HepG2 (cell line): ENCODE measurements at regions not wholly inside any gene's neighbourhood (a gene's known extent, or its start where the extent isn't known, plus 50 kb on each side); places are given as distances from the start of the nearest gene placed in this dataset.
A peak's percentile ranks its signal among the peaks of the same experiment; 100 is the strongest.

Experiments
- KLF16 ChIP-seq, 2 experiments: sonication (generic) in 1 of 2; formaldehyde crosslinking in 1 of 2; IDR thresholded peaks; 2 replicates each; pipeline versions ENCODE4 v1.6.1 to v1.8.0; 2016 to 2023; ENCODE audit warnings: missing genetic modification reagents in 2 of 2, missing compliant biosample characterization in 1 of 2
- MAFK ChIP-seq, 2 experiments: IDR thresholded peaks in 1 of 2; conservative IDR thresholded peaks in 1 of 2; 2 replicates each; pipeline ENCODE4 v1.6.1; 2011; ENCODE audit warnings: improper control_type of control experiment in 2 of 2, low read length in 2 of 2
- NKX3-1 ChIP-seq: sonication (generic); formaldehyde crosslinking; IDR thresholded peaks from 2 replicates; pipeline ENCODE4 v1.5.0; 2020; ENCODE audit warnings: missing genetic modification reagents
- POLR2AphosphoS2 ChIP-seq: IDR thresholded peaks from 2 replicates; pipeline ENCODE4 v1.6.1; 2011; ENCODE audit warnings: low read depth, low read length, improper control_type of control experiment
- RFX5 ChIP-seq: IDR thresholded peaks from 2 replicates; pipeline ENCODE4 v1.6.1; 2011; ENCODE audit warnings: low read depth, low read length, improper control_type of control experiment
- SOX13 ChIP-seq, 3 experiments: fragments of 450-650 bp in 1 of 3; sonication (generic) in 1 of 3; formaldehyde crosslinking in 1 of 3; IDR thresholded peaks in 2 of 3; conservative IDR thresholded peaks in 1 of 3; 2 replicates each; pipeline versions ENCODE4 v1.5.0 to v1.6.1; 2016 to 2020; ENCODE audit warnings: antibody characterized with exemption in 1 of 3, mild to moderate bottlenecking in 1 of 3, missing compliant biosample characterization in 1 of 3, missing genetic modification reagents in 1 of 3, moderate library complexity in 1 of 3
- SUZ12 ChIP-seq: fragments of 150-350 bp; IDR thresholded peaks from 2 replicates; pipeline ENCODE4 v1.6.1; 2014; ENCODE audit warnings: low read depth, low read length
- ZNF317 ChIP-seq: sonication (generic); formaldehyde crosslinking; IDR thresholded peaks from 2 replicates; pipeline ENCODE4 v1.5.0; 2020; ENCODE audit warnings: mild to moderate bottlenecking, missing genetic modification reagents
- ZNF552 ChIP-seq: sonication (generic); formaldehyde crosslinking; IDR thresholded peaks from 2 replicates; pipeline ENCODE4 v1.9.0; 2022; ENCODE audit warnings: missing genetic modification reagents, mild to moderate bottlenecking, borderline replicate concordance
- ZNF556 ChIP-seq: sonication (generic); formaldehyde crosslinking; IDR thresholded peaks from 2 replicates; pipeline ENCODE4 v1.4.0; 2020; ENCODE audit warnings: mild to moderate bottlenecking, missing genetic modification reagents, borderline replicate concordance
- ZNF569 ChIP-seq: sonication (generic); formaldehyde crosslinking; IDR thresholded peaks from 2 replicates; pipeline ENCODE4 v1.5.0; 2020; ENCODE audit warnings: mild to moderate bottlenecking, missing genetic modification reagents, moderate library complexity, borderline replicate concordance
- ZNF816 ChIP-seq: sonication (generic); formaldehyde crosslinking; IDR thresholded peaks from 2 replicates; pipeline ENCODE4 v1.8.0; 2022; ENCODE audit warnings: missing genetic modification reagents, mild to moderate bottlenecking, borderline replicate concordance
- ZNF841 ChIP-seq: sonication (generic); formaldehyde crosslinking; IDR thresholded peaks from 2 replicates; pipeline ENCODE4 v1.8.1; 2023; ENCODE audit warnings: missing genetic modification reagents, borderline replicate concordance
- TF ChIP-seq, protein P1 (sequence below): sonication (generic); formaldehyde crosslinking; IDR thresholded peaks from 2 replicates; pipeline ENCODE4 v1.9.0; 2021; ENCODE audit warnings: mild to moderate bottlenecking, missing genetic modification reagents
- TF ChIP-seq, protein P2 (sequence below): sonication (generic); formaldehyde crosslinking; IDR thresholded peaks from 2 replicates; pipeline ENCODE4 v1.5.0; 2020; ENCODE audit warnings: mild to moderate bottlenecking, missing genetic modification reagents
- TF ChIP-seq, protein P3 (sequence below): sonication (generic); formaldehyde crosslinking; IDR thresholded peaks from 2 replicates; pipeline ENCODE4 v1.4.0; 2020; ENCODE audit warnings: missing genetic modification reagents
- TF ChIP-seq, protein P4 (sequence below): sonication (generic); formaldehyde crosslinking; IDR thresholded peaks from 2 replicates; pipeline ENCODE4 v1.4.0; 2020; ENCODE audit warnings: missing genetic modification reagents

DNA sequence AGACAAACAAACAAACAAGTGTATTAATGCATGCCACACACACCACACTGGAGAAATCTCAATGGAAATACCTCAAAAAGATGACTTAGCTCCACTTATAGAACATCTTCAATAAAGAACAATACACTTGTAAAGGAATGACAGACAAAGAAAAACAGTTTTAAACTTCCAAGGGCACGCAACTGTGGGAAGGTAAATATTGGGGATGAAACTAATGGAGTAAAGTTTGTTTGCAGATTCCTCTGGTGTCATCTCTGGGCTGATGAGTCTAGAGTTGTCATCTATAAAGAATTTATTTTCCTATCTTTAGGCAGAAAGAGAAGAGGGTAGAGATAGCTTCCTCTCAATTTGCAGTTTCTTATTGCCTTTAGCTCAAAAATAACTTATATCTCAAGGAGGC is 144.0 kb upstream of the ZC3H15 start (continued):
- TF ChIP-seq, protein P1, sequence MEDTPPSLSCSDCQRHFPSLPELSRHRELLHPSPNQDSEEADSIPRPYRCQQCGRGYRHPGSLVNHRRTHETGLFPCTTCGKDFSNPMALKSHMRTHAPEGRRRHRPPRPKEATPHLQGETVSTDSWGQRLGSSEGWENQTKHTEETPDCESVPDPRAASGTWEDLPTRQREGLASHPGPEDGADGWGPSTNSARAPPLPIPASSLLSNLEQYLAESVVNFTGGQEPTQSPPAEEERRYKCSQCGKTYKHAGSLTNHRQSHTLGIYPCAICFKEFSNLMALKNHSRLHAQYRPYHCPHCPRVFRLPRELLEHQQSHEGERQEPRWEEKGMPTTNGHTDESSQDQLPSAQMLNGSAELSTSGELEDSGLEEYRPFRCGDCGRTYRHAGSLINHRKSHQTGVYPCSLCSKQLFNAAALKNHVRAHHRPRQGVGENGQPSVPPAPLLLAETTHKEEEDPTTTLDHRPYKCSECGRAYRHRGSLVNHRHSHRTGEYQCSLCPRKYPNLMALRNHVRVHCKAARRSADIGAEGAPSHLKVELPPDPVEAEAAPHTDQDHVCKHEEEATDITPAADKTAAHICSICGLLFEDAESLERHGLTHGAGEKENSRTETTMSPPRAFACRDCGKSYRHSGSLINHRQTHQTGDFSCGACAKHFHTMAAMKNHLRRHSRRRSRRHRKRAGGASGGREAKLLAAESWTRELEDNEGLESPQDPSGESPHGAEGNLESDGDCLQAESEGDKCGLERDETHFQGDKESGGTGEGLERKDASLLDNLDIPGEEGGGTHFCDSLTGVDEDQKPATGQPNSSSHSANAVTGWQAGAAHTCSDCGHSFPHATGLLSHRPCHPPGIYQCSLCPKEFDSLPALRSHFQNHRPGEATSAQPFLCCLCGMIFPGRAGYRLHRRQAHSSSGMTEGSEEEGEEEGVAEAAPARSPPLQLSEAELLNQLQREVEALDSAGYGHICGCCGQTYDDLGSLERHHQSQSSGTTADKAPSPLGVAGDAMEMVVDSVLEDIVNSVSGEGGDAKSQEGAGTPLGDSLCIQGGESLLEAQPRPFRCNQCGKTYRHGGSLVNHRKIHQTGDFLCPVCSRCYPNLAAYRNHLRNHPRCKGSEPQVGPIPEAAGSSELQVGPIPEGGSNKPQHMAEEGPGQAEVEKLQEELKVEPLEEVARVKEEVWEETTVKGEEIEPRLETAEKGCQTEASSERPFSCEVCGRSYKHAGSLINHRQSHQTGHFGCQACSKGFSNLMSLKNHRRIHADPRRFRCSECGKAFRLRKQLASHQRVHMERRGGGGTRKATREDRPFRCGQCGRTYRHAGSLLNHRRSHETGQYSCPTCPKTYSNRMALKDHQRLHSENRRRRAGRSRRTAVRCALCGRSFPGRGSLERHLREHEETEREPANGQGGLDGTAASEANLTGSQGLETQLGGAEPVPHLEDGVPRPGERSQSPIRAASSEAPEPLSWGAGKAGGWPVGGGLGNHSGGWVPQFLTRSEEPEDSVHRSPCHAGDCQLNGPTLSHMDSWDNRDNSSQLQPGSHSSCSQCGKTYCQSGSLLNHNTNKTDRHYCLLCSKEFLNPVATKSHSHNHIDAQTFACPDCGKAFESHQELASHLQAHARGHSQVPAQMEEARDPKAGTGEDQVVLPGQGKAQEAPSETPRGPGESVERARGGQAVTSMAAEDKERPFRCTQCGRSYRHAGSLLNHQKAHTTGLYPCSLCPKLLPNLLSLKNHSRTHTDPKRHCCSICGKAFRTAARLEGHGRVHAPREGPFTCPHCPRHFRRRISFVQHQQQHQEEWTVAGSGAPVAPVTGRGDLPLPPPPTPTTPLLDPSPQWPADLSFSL (CRISPR knock-in tag), result no peak
- no peak for TF ChIP-seq NKX3-1 (CRISPR knock-in tag)
- TF ChIP-seq ZNF552 (CRISPR knock-in tag), result no peak
- TF ChIP-seq, protein P2, sequence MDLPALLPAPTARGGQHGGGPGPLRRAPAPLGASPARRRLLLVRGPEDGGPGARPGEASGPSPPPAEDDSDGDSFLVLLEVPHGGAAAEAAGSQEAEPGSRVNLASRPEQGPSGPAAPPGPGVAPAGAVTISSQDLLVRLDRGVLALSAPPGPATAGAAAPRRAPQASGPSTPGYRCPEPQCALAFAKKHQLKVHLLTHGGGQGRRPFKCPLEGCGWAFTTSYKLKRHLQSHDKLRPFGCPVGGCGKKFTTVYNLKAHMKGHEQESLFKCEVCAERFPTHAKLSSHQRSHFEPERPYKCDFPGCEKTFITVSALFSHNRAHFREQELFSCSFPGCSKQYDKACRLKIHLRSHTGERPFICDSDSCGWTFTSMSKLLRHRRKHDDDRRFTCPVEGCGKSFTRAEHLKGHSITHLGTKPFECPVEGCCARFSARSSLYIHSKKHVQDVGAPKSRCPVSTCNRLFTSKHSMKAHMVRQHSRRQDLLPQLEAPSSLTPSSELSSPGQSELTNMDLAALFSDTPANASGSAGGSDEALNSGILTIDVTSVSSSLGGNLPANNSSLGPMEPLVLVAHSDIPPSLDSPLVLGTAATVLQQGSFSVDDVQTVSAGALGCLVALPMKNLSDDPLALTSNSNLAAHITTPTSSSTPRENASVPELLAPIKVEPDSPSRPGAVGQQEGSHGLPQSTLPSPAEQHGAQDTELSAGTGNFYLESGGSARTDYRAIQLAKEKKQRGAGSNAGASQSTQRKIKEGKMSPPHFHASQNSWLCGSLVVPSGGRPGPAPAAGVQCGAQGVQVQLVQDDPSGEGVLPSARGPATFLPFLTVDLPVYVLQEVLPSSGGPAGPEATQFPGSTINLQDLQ, result no peak
- no peak for TF ChIP-seq ZNF841 (CRISPR knock-in tag)
- no peak for TF ChIP-seq ZNF569
- TF ChIP-seq, protein P3, sequence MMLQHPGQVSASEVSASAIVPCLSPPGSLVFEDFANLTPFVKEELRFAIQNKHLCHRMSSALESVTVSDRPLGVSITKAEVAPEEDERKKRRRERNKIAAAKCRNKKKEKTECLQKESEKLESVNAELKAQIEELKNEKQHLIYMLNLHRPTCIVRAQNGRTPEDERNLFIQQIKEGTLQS (CRISPR knock-in tag), result no peak
- TF ChIP-seq POLR2AphosphoS2, result no peak
- TF ChIP-seq, protein P4, sequence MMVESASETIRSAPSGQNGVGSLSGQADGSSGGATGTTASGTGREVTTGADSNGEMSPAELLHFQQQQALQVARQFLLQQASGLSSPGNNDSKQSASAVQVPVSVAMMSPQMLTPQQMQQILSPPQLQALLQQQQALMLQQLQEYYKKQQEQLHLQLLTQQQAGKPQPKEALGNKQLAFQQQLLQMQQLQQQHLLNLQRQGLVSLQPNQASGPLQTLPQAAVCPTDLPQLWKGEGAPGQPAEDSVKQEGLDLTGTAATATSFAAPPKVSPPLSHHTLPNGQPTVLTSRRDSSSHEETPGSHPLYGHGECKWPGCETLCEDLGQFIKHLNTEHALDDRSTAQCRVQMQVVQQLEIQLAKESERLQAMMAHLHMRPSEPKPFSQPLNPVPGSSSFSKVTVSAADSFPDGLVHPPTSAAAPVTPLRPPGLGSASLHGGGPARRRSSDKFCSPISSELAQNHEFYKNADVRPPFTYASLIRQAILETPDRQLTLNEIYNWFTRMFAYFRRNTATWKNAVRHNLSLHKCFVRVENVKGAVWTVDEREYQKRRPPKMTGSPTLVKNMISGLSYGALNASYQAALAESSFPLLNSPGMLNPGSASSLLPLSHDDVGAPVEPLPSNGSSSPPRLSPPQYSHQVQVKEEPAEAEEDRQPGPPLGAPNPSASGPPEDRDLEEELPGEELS (CRISPR knock-in tag), result 0 out of 2 replicates have a peak, but pooled peaks have one; percentile 17
- TF ChIP-seq ZNF556 (CRISPR knock-in tag), result no peak
- TF ChIP-seq ZNF317 (CRISPR knock-in tag), result no peak
- no peak for TF ChIP-seq RFX5
- no peak for TF ChIP-seq MAFK (conservative IDR thresholded peaks at IDR 0.05 in 1 of 2, IDR thresholded peaks at IDR 0.05 in 1 of 2; ENCODE audit: low read length in 2 of 2)
- TF ChIP-seq SOX13 (IDR thresholded peaks at IDR 0.05), result no peak
- TF ChIP-seq SOX13 (CRISPR knock-in tag; conservative IDR thresholded peaks at IDR 0.05 in 1 of 2, IDR thresholded peaks at IDR 0.05 in 1 of 2), result peak in 1 of 2 experiments; percentile 95; a peak in 2 of 4 replicates
- no peak for TF ChIP-seq ZNF816 (CRISPR knock-in tag)
- no peak for TF ChIP-seq SUZ12
- no peak for TF ChIP-seq KLF16 (CRISPR knock-in tag; IDR thresholded peaks at IDR 0.05)
- TF ChIP-seq, all 625 proteins: peak for 18
